ENCODE measurements at regions not wholly inside any gene's neighbourhood (a gene's known extent, or its start where the extent isn't known, plus 50 kb on each side); places are given as distances from the start of the nearest gene placed in this dataset.

- no peaks in the 10 kb centered on the region for H4K20me1 ChIP-seq (ENCODE audit: insufficient read depth)
- no peak overlapping the region for H3K4me3 ChIP-seq (ENCODE audit: low read length)
- no peaks in the 10 kb centered on the region for H3K9me2 ChIP-seq (ENCODE audit: insufficient read depth, low read length)
- no peak overlapping the region for H3K9ac ChIP-seq (ENCODE audit: low read length)
- H3K27me3 ChIP-seq (ENCODE audit: insufficient read depth, low read depth, low read length), result no peaks in the 10 kb centered on the region
- no peaks in the 10 kb centered on the region for H3K9me3 ChIP-seq (ENCODE audit: low read length)
- no peaks in the 10 kb centered on the region for H3K36me3 ChIP-seq (ENCODE audit: insufficient read depth, low read length)
- no peak overlapping the region for H3K4me2 ChIP-seq (ENCODE audit: low read length)
- H3K27ac ChIP-seq (ENCODE audit: low read length), result no peak overlapping the region
- no peaks in the 10 kb centered on the region for H3K79me2 ChIP-seq (replicated peaks; ENCODE audit: insufficient read depth, low read length)
- TF ChIP-seq CTCF (IDR thresholded peaks at IDR 0.05; ENCODE audit: poor library complexity, severe bottlenecking), result no peak
- no peak for TF ChIP-seq MXI1 (conservative IDR thresholded peaks at IDR 0.05; ENCODE audit: poor library complexity, severe bottlenecking)
- TF ChIP-seq EP300 (conservative IDR thresholded peaks at IDR 0.05; ENCODE audit: poor library complexity, severe bottlenecking), result no peak
- no peak for TF ChIP-seq POLR2AphosphoS5 (IDR thresholded peaks at IDR 0.05)
- no peak for TF ChIP-seq EZH2 (IDR thresholded peaks at IDR 0.05; ENCODE audit: borderline replicate concordance, insufficient read depth, low read length, poor library complexity, severe bottlenecking)
- TF ChIP-seq TAF1 (IDR thresholded peaks at IDR 0.05; ENCODE audit: low read depth), result no peak
- TF ChIP-seq RAD21 (conservative IDR thresholded peaks at IDR 0.05), result no peak
- no peak for TF ChIP-seq SMC3 (conservative IDR thresholded peaks at IDR 0.05; ENCODE audit: poor library complexity)
- TF ChIP-seq REST (IDR thresholded peaks at IDR 0.05; ENCODE audit: borderline replicate concordance), result no peak
- no peak overlapping the region for H2AFZ ChIP-seq (ENCODE audit: low read depth, low read length)
- no peaks in the 10 kb centered on the region for H3F3A ChIP-seq (ENCODE audit: insufficient read depth, low read length, poor library complexity, severe bottlenecking)
These were observed 908.6 kb upstream of the EDIL3 start for GRCh38 chr5:85293145-85293785.

GRCh38 chr5:85304524-85304923 is 919.8 kb upstream of the EDIL3 start:
- Histone ChIP-seq H3K4me2 (ENCODE audit: low read length) (no peak overlapping the region), H3K4me3 (ENCODE audit: low read length) (no peak overlapping the region), H3F3A (ENCODE audit: insufficient read depth, low read length, poor library complexity, severe bottlenecking) (no peaks in the 10 kb centered on the region), H3K79me2 (replicated peaks; ENCODE audit: insufficient read depth, low read length) (no peaks in the 10 kb centered on the region), H3K27me3 (ENCODE audit: insufficient read depth, low read depth, low read length) (no peaks in the 10 kb centered on the region), H3K36me3 (ENCODE audit: insufficient read depth, low read length) (no peaks in the 10 kb centered on the region), H3K9ac (ENCODE audit: low read length) (no peak overlapping the region), H3K27ac (ENCODE audit: low read length) (no peak overlapping the region), H4K20me1 (ENCODE audit: insufficient read depth) (no peaks in the 10 kb centered on the region), H2AFZ (ENCODE audit: low read depth, low read length) (no peak overlapping the region), H3K9me3 (ENCODE audit: low read length) (no peaks in the 10 kb centered on the region), H3K9me2 (ENCODE audit: insufficient read depth, low read length) (no peaks in the 10 kb centered on the region)
- TF ChIP-seq EZH2 (IDR thresholded peaks at IDR 0.05; ENCODE audit: borderline replicate concordance, insufficient read depth, low read length, poor library complexity, severe bottlenecking) (no peak), TAF1 (IDR thresholded peaks at IDR 0.05; ENCODE audit: low read depth) (no peak), RAD21 (conservative IDR thresholded peaks at IDR 0.05) (no peak), CTCF (IDR thresholded peaks at IDR 0.05; ENCODE audit: poor library complexity, severe bottlenecking) (no peak), MXI1 (conservative IDR thresholded peaks at IDR 0.05; ENCODE audit: poor library complexity, severe bottlenecking) (no peak), REST (IDR thresholded peaks at IDR 0.05; ENCODE audit: borderline replicate concordance) (no peak), POLR2AphosphoS5 (IDR thresholded peaks at IDR 0.05) (no peak), EP300 (conservative IDR thresholded peaks at IDR 0.05; ENCODE audit: poor library complexity, severe bottlenecking) (no peak), SMC3 (conservative IDR thresholded peaks at IDR 0.05; ENCODE audit: poor library complexity) (no peak)

Data from neural cell (in vitro differentiated cells).